HepG2 (cell line): ENCODE measurements at regions not wholly inside any gene's neighbourhood (a gene's known extent, or its start where the extent isn't known, plus 50 kb on each side); places are given as distances from the start of the nearest gene placed in this dataset.

Experiments used
- ATAC-seq: fragments of 200-7000 bp; cut with Tn5 transposase; 3 replicates; pipeline ENCODE4 v1.9.1; 2020; ENCODE audit warnings: mild to moderate bottlenecking, moderate library complexity
- BruUV-seq: library from RNA; stranded (reverse); fragments of 400-500 nt; replicated peaks from 2 replicates; lab custom pipeline; 2021; lab: Mats Ljungman, UMichigan
- CTCF ChIA-PET: fragments of 300-600 bp; formaldehyde crosslinking; extraction: SDS; loops from one replicate; lab custom pipeline; 2021; ENCODE audit warnings: low total read pairs, inconsistent platforms, low intra/inter-chr PET ratio; lab: Yijun Ruan, JAX
- POLR2A ChIA-PET: fragments of 350-600 bp; sonication (Branson Sonifier 250); formaldehyde crosslinking; loops from one replicate; lab custom pipeline; 2020; ENCODE audit warnings: antibody characterized with exemption, inconsistent platforms; lab: Yijun Ruan, JAX
- DNase-seq: peaks from one replicate; pipeline ENCODE4 v3.0.0-alpha.2; 2015; ENCODE audit warnings: low spot score
- FAIRE-seq: peaks from 3 replicates; lab custom pipeline; 2011; peaks lifted over from hg19 to GRCh38; lab: Jason Lieb, UNC
- H2AFZ ChIP-seq: one replicate; pipeline ENCODE4 v1.6.1; 2011; ENCODE audit warnings: low read length, inconsistent platforms
- H3K27ac ChIP-seq: fragments of 300-600 bp; 3 replicates; pipeline ENCODE4 v1.8.0; 2011; ENCODE audit warnings: mixed run types, mild to moderate bottlenecking, mixed read lengths, low read length, inconsistent platforms; ENCODE audit not compliant: insufficient read depth; ENCODE audit errors: extremely low read length
- H3K27me3 ChIP-seq, 2 experiments: fragments of 200-600 bp in 1 of 2; 2 replicates in 1 of 2; 3 replicates in 1 of 2; pipeline versions ENCODE4 v1.6.0 to v1.8.0; 2011; ENCODE audit warnings: low read length in 2 of 2, mild to moderate bottlenecking in 2 of 2, moderate library complexity in 2 of 2, inconsistent platforms in 1 of 2; ENCODE audit not compliant: insufficient read depth in 2 of 2, control insufficient read depth in 1 of 2
- H3K36me3 ChIP-seq, 2 experiments: fragments of 200-600 bp in 1 of 2; replicated peaks in 1 of 2; 2 replicates in 1 of 2; 3 replicates in 1 of 2; pipeline versions ENCODE4 v1.5.1 to v1.8.0; 2011; ENCODE audit warnings: low read length in 2 of 2, inconsistent platforms in 1 of 2; ENCODE audit not compliant: insufficient read depth in 2 of 2, control insufficient read depth in 1 of 2
- H3K4me1 ChIP-seq: 2 replicates; pipeline ENCODE4 v1.5.1; 2012; ENCODE audit warnings: low read length, inconsistent platforms; ENCODE audit not compliant: insufficient read depth
- H3K4me2 ChIP-seq: 2 replicates; pipeline ENCODE4 v1.6.0; 2011; ENCODE audit warnings: low read depth, low read length, inconsistent platforms
- H3K4me3 ChIP-seq, 3 experiments: fragments of 200-600 bp in 1 of 3; sonication (generic), shearing (Covaris generic) in 1 of 3; replicated peaks in 1 of 3; 2 replicates each; pipeline ENCODE4 v1.5.1; 2011 to 2016; ENCODE audit warnings: low read length in 3 of 3, inconsistent platforms in 2 of 3, low read depth in 2 of 3, mild to moderate bottlenecking in 2 of 3, control low read depth in 1 of 3, mixed read lengths in 1 of 3; ENCODE audit not compliant: insufficient read depth in 1 of 3
- H3K79me2 ChIP-seq: one replicate; pipeline ENCODE4 v1.6.1; 2011; ENCODE audit warnings: low read length, inconsistent platforms; ENCODE audit not compliant: insufficient read depth
- H3K9ac ChIP-seq: 2 replicates; pipeline ENCODE4 v1.6.0; 2011; ENCODE audit warnings: mild to moderate bottlenecking, low read depth, low read length, inconsistent platforms; ENCODE audit not compliant: insufficient read depth
- H3K9me3 ChIP-seq: 2 replicates; pipeline ENCODE4 v1.5.1; 2012; ENCODE audit warnings: mild to moderate bottlenecking, low read length
- H4K20me1 ChIP-seq: 2 replicates; pipeline ENCODE4 v1.6.0; 2011; ENCODE audit warnings: inconsistent platforms, mild to moderate bottlenecking, low read length, moderate library complexity; ENCODE audit not compliant: insufficient read depth
- FOXA3 ChIP-seq: IDR thresholded peaks from 2 replicates; pipeline ENCODE4 v1.6.1; 2016; ENCODE audit warnings: missing genetic modification reagents, missing compliant biosample characterization
- JUNB ChIP-seq: sonication (generic); formaldehyde crosslinking; IDR thresholded peaks from 2 replicates; pipeline ENCODE4 v1.8.0; 2022; ENCODE audit warnings: missing genetic modification reagents, mild to moderate bottlenecking, borderline replicate concordance
- KDM6A ChIP-seq: IDR thresholded peaks from 2 replicates; pipeline ENCODE4 v1.6.1; 2016; ENCODE audit warnings: low read depth
- KMT2A ChIP-seq: sonication (generic); formaldehyde crosslinking; IDR thresholded peaks from 2 replicates; pipeline ENCODE4 v1.4.0; 2020; ENCODE audit warnings: missing genetic modification reagents
- MEIS1 ChIP-seq: sonication (generic); formaldehyde crosslinking; IDR thresholded peaks from 2 replicates; pipeline ENCODE4 v1.9.0; 2021; ENCODE audit warnings: mild to moderate bottlenecking, missing genetic modification reagents, moderate library complexity, borderline replicate concordance
- SIX4 ChIP-seq: sonication (generic); formaldehyde crosslinking; IDR thresholded peaks from 2 replicates; pipeline ENCODE4 v1.4.0; 2020; ENCODE audit warnings: missing genetic modification reagents
- SP5 ChIP-seq: IDR thresholded peaks from 2 replicates; pipeline ENCODE4 v1.6.1; 2016; ENCODE audit warnings: low read depth, borderline replicate concordance
- TAF1 ChIP-seq: sonication (generic); formaldehyde crosslinking; IDR thresholded peaks from 2 replicates; pipeline ENCODE4 v1.4.0; 2020; ENCODE audit warnings: missing genetic modification reagents
- ZNF143 ChIP-seq: sonication (generic); formaldehyde crosslinking; IDR thresholded peaks from 2 replicates; pipeline ENCODE4 v1.4.0; 2020; ENCODE audit warnings: missing genetic modification reagents
- ZNF451 ChIP-seq: sonication (generic); formaldehyde crosslinking; IDR thresholded peaks from 2 replicates; pipeline ENCODE4 v1.5.0; 2020; ENCODE audit warnings: mild to moderate bottlenecking, missing genetic modification reagents
- ZNF496 ChIP-seq: sonication (generic); formaldehyde crosslinking; IDR thresholded peaks from 2 replicates; pipeline ENCODE4 v1.8.1; 2023; ENCODE audit warnings: mild to moderate bottlenecking, moderate library complexity, missing genetic modification reagents; ENCODE audit not compliant: insufficient replicate concordance
- ZNF558 ChIP-seq: sonication (generic); formaldehyde crosslinking; IDR thresholded peaks from 2 replicates; pipeline ENCODE4 v1.9.0; 2022; ENCODE audit warnings: mild to moderate bottlenecking, missing genetic modification reagents, borderline replicate concordance
- ZNF569 ChIP-seq: sonication (generic); formaldehyde crosslinking; IDR thresholded peaks from 2 replicates; pipeline ENCODE4 v1.5.0; 2020; ENCODE audit warnings: mild to moderate bottlenecking, missing genetic modification reagents, moderate library complexity, borderline replicate concordance
- WGBS: methylation state at CpG from one replicate; pipeline ENCODE4 v1.1.6; 2017; ENCODE audit warnings: low lambda C conversion rate; 5-methylcytosine and 5-hydroxymethylcytosine counted together
- in situ Hi-C: cut with HindIII; loops from 2 replicates; pipeline ENCODE4 v1.10.0; 2017; ENCODE audit warnings: low pct_unique_long_range_greater_than_20kb; ENCODE audit not compliant: extremely low pct_ligation_motif_present
- intact Hi-C: fragments of 100-400 bp; cut with micrococcal nuclease; formaldehyde crosslinking; loops from one replicate; pipeline ENCODE4 v1.10.0; 2022; ENCODE audit not compliant: unreplicated experiment
- TF ChIP-seq, protein P1 (sequence below): IDR thresholded peaks from 2 replicates; pipeline ENCODE4 v1.6.1; 2016; ENCODE audit warnings: low read depth, borderline replicate concordance
- TF ChIP-seq, protein P2 (sequence below): sonication (generic); formaldehyde crosslinking; conservative IDR thresholded peaks from 2 replicates; pipeline ENCODE4 v1.4.0; 2020; ENCODE audit warnings: missing genetic modification reagents
- TF ChIP-seq, protein P3 (sequence below): sonication (generic); formaldehyde crosslinking; IDR thresholded peaks from 2 replicates; pipeline ENCODE4 v1.4.0; 2020; ENCODE audit warnings: missing genetic modification reagents
- TF ChIP-seq, protein P4 (sequence below): sonication (generic); formaldehyde crosslinking; IDR thresholded peaks from 2 replicates; pipeline ENCODE4 v1.4.0; 2020; ENCODE audit warnings: mild to moderate bottlenecking, missing genetic modification reagents

DNA sequence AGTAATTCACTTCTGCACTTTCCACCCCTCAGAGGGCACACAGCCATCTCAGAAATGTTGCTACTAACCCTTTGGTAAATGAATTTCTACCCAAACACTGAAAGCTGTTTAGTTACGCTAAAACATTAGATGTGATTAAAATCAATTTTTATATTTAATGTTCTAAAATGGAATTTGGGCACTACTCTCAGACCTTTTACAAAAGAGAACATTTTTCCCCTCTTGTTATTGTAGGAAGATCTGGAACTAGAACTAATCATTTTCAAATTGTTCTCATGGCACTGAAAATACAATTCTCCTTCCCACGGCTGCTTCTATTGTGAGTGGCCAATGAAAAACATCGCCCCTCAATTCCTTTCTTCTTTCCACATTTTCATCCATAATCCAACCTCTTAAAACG lies 627.4 kb downstream of the CDH26 start:
- H3K27me3 ChIP-seq: no peaks in the 10 kb centered on the region
- ATAC-seq (no peak), FAIRE-seq (no peak), DNase-seq (no peak)
- no peak overlapping the region for H3K4me2 ChIP-seq
- in situ Hi-C loops (no loop called here), intact Hi-C loops (no loop called here)
- H4K20me1 ChIP-seq: no peaks in the 10 kb centered on the region
- CTCF ChIA-PET: no interaction called here
- no peaks in the 10 kb centered on the region for H3K79me2 ChIP-seq
- H3K27ac ChIP-seq: no peak overlapping the region
- no peak overlapping the region for H3K4me3 ChIP-seq
- 2% methylated on average over 4 of the region's 4 CpGs for WGBS
- H3K4me1 ChIP-seq: no peaks in the 10 kb centered on the region
- no peaks in the 10 kb centered on the region for H3K36me3 ChIP-seq
- BruUV-seq: no TSS peak
- no peak overlapping the region for H2AFZ ChIP-seq
- no peak overlapping the region for H3K9ac ChIP-seq
- POLR2A ChIA-PET: no interaction called here
- H3K9me3 ChIP-seq: peaks cover 93% of the 10 kb centered on the region
- TF ChIP-seq KDM6A (CRISPR knock-in tag) (no peak), TAF1 (CRISPR knock-in tag) (no peak), JUNB (CRISPR knock-in tag) (no peak), ZNF558 (no peak)
- TF ChIP-seq, protein P1, sequence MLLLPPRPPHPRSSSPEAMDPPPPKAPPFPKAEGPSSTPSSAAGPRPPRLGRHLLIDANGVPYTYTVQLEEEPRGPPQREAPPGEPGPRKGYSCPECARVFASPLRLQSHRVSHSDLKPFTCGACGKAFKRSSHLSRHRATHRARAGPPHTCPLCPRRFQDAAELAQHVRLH (CRISPR knock-in tag): no peak

DNA sequence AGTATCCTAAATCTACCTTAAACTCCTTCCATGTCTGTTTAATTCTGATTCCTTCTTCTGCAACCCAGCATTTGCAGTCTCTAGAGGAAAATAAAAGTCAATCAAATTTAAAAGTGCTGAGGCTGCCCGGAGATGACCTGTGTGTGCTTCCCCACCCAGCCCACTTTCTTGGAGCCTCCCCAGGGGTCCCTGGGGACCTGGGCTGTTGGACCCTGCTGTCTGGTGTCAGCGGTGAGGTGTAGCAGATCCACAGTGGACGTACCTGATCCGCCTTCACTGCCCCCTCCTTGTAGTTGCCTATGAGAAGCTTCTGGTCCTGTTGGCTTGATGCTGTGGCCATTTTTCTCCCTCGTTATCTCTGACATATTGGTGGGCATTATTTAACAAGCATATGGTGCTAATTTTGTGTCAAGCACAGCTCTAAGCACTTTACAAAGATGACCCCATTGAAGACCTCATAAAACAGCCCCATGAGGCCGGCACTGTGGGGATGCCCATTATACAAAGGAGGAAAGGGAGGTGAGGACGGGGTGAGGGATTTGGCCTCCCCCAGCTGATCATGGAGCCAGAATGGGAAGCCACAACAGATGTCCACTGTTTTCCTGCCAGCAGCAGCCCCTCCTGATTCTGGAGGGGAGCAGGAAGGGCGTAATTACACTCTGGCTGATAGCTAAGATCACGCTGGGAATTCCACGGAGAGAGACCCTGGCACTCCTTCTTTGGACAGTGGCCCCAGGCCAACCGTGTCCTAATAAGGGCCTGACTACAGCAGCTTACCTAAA lies 628.2 kb downstream of the CDH26 start:
- CTCF ChIA-PET: no interaction called here
- no peak overlapping the region for H3K9ac ChIP-seq
- H3K27ac ChIP-seq: no peak overlapping the region
- H3K79me2 ChIP-seq: no peaks in the 10 kb centered on the region
- no peak overlapping the region for H3K4me2 ChIP-seq
- FAIRE-seq (no peak), DNase-seq (no peak), ATAC-seq (no peak)
- no peaks in the 10 kb centered on the region for H3K4me1 ChIP-seq
- WGBS: 8% methylated on average over 11 of the region's 11 CpGs
- H3K9me3 ChIP-seq: peaks cover 95% of the 10 kb centered on the region
- H3K27me3 ChIP-seq: no peaks in the 10 kb centered on the region
- H3K36me3 ChIP-seq: no peaks in the 10 kb centered on the region
- H2AFZ ChIP-seq: no peak overlapping the region
- in situ Hi-C loops (no loop called here), intact Hi-C loops (no loop called here)
- POLR2A ChIA-PET: no interaction called here
- H4K20me1 ChIP-seq: no peaks in the 10 kb centered on the region
- BruUV-seq: no TSS peak
- H3K4me3 ChIP-seq: no peak overlapping the region
- TF ChIP-seq ZNF143 (CRISPR knock-in tag) (no peak), SP5 (CRISPR knock-in tag) (no peak), ZNF496 (CRISPR knock-in tag) (no peak), KMT2A (CRISPR knock-in tag) (no peak), ZNF451 (no peak), FOXA3 (CRISPR knock-in tag) (no peak), MEIS1 (CRISPR knock-in tag) (no peak), SIX4 (CRISPR knock-in tag) (no peak), ZNF569 (CRISPR knock-in tag) (no peak)
- TF ChIP-seq, protein P2, sequence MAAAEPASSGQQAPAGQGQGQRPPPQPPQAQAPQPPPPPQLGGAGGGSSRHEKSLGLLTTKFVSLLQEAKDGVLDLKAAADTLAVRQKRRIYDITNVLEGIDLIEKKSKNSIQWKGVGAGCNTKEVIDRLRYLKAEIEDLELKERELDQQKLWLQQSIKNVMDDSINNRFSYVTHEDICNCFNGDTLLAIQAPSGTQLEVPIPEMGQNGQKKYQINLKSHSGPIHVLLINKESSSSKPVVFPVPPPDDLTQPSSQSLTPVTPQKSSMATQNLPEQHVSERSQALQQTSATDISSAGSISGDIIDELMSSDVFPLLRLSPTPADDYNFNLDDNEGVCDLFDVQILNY (CRISPR knock-in tag): no peak
- TF ChIP-seq, protein P3, sequence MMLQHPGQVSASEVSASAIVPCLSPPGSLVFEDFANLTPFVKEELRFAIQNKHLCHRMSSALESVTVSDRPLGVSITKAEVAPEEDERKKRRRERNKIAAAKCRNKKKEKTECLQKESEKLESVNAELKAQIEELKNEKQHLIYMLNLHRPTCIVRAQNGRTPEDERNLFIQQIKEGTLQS (CRISPR knock-in tag): no peak
- TF ChIP-seq, protein P4, sequence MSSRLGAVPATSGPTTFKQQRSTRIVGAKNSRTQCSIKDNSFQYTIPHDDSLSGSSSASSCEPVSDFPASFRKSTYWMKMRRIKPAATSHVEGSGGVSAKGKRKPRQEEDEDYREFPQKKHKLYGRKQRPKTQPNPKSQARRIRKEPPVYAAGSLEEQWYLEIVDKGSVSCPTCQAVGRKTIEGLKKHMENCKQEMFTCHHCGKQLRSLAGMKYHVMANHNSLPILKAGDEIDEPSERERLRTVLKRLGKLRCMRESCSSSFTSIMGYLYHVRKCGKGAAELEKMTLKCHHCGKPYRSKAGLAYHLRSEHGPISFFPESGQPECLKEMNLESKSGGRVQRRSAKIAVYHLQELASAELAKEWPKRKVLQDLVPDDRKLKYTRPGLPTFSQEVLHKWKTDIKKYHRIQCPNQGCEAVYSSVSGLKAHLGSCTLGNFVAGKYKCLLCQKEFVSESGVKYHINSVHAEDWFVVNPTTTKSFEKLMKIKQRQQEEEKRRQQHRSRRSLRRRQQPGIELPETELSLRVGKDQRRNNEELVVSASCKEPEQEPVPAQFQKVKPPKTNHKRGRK (CRISPR knock-in tag): no peak
